ENCODE measurements at regions not wholly inside any gene's neighbourhood (a gene's known extent, or its start where the extent isn't known, plus 50 kb on each side); places are given as distances from the start of the nearest gene placed in this dataset.

DNA sequence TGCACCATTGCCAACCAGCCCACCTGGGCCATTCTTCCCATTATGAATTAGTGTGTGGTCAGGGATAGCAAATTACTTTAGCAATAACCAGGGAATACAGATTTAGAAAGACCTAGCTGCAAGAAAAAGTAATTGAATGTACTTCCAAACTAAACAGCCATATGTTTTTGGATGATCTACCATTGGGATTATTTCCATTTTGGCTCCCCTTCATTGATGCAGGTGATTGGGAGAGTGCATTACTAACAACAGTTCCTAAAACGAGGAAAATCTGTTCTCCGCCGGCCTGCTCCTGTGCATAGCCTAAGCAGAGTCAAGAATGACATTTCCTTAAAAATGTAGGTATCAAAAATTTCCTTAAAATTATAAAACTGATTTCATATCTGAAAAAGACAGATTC lies 58.5 kb downstream of the MAIP1 start:
- no peak for DNase-seq

DNA sequence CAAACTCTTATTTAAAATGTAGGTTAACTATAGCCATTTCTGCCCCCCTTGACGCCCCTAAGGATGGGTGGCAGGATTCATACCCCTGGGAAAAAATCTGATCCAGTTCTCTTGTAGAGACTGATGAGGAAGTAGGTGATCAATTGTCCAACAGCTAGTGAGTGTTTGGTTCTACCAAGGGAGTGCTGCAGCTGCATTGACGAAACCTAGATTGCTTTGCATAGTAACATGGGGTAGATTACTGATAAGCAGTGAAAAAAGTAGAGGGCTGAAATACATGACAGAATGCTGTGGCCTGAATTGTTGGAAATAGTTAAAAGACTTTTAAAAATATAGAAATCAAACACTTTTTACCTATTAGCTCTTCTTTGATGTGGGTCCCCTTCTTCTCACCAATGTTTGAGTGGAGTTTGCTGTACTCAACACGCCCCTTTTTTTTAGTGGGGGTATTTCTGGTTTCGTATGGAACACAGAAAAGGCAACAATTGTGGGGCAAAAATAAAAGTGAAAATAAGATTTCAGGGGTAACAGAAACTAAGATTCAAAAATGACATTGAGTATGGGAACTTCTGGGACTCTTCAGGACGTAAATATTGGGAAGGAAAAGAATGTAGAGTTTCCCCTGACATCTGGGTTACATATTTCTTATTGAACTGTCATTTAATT lies 66.2 kb downstream of the MAIP1 start:
- no peak for DNase-seq

DNA sequence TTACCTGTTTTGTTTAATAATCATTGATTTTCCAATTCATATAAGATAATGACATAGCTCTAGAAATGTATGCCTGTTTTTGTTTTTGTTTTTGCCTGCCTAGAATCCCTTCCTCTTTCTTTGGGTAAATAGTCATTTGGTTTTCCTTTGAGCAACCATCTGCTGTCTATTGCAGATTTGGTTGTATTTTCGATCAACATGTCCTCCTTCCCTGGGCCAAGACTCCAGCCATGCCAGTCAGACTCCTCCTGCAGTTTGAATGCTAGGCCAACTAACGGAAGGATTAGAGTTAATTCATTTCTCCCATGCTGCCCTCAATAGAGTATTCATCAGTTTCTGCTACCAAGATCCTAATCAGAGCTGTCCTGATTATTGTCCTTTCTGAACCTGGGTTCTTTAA lies 67.1 kb downstream of the MAIP1 start:
- DNase-seq, result no peak

DNA sequence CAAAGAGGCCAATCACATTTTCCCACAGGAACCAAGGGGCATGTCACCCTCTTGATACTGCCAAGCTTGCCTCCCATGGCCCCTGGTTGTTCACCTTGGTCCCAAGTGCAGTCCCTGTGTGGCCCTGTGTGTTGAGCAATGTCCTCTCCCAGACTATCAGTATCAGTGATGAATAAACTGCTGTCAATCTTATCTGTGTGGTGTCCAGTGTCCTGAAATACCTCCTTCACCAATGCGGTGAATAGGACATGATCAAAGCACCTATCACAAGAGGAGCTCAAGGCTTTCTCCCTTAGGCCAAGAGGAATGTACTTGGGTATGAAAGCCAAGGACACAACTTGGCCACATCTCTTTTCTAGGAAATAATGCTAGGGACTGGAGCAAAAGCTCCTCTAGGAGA lies 68.2 kb downstream of the MAIP1 start:
- DNase-seq, result no peak

DNA sequence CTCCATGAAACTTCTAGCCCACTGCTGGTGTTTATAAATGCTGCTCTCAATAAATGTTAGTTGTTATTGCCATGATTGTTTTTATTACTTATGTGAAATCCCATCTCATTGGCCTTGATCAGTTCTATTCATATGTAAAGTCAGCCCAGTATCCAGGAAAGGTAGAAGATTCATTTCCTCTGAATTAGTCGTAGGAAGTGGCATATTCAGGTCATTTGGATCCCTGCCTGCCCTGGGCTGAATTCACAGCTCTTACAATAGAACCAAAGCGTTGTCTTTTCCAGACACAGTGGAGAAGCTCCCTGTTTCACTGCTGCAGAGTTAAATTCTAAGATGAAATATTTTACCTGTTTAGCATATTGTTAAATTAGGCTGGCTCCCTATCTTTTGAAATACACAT lies 70.3 kb downstream of the MAIP1 start:
- DNase-seq, result no peak

DNA sequence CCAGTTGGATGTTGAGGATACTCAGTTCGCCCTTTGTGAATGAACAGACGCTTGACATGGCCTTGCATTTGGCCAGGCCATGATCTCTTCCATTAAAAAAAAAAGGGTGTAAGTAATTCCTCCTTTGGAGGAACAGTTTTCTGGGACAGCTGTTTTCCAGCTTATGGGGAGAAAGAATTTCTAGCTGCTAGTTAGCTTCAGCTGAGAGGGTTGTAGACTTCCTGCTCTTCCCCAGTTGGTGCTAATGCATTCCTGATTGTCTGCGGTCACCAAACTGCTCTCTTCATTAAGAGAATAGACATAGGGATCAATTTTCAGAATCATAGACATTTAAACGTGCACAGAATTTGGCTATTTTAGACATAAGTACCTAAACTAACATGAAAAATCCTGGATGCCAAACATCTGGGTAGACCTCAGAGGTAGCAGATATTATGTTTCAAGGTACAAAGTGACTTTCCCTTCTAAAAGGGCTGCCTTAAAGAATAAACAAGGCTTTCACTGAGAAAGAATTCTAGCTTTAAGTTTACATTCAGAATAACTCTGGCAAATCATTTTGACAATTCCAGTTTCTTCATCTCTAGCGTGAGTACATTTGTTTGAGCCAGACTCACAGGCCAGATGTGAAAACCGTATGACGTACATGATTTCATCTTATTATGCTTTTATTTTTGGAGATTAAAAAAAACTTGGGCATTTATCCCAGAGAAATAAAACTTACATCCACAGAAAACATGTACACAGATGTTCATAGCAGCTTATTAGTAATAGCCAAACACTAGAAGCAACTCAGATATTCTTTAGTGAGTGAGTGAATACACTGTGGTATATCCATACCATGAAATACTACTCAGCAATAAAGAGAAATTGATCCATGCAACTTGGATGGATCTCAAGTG lies 71.2 kb downstream of the MAIP1 start:
- DNase-seq, result peak; percentile 54

DNA sequence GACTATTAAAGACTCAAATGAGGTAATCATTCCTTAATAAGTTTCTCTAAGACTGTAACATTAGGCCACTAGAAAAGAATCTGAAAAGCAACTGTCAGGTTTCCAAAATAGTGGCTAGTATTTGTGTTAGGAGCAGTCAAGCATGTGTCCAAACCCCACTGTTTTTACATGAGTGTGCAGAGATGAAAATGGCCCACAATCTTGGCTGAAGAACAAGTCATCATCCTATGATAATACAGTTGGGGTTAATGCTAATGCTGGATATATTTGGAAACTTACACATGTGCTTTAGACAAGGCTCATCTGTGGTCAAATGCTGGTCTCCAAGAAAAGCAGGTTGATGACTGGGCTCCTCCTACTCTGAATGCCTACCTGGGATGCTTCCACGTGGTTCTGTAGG lies 73.6 kb downstream of the MAIP1 start:
- no peak for DNase-seq

DNA sequence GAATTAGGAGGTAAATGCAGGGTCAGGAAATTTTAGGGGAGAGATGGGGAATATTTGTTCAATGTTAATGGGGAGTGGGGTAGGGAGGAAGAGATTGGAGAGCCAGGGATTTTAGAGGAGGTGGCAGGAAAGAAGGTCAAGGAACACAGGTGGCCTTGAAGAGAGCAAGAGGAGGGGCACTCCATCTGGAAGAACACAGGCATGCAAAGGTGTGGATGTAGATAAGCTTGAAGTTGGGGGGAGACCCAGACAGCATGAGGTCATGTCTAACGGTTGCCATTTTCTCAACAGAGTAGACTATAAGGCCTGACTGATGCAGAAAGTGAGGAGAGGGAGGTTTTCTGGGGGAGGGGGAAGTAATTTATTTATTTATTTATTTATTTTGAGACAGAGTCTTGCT lies 77.5 kb downstream of the MAIP1 start:
- DNase-seq, result no peak

DNA sequence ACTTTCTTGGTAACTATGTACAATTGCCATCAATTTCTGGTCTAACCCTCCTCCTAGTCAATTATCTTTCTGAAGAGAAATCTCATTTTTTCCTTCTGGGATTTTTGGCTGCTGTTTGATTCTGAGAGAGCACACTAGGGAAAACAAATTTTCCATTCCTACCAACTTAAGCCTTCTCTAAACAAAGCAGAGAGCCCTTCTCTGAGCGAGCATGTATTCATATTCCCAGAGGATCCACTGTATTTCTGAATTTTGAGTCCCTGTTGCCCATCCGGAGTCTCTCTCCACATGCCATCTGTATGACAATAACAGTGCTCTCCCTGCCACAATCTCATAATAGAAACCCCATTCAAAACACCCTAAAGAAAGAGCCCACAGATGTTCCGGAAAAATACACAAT lies 78.5 kb downstream of the MAIP1 start:
- peak; percentile 69 for DNase-seq

DNA sequence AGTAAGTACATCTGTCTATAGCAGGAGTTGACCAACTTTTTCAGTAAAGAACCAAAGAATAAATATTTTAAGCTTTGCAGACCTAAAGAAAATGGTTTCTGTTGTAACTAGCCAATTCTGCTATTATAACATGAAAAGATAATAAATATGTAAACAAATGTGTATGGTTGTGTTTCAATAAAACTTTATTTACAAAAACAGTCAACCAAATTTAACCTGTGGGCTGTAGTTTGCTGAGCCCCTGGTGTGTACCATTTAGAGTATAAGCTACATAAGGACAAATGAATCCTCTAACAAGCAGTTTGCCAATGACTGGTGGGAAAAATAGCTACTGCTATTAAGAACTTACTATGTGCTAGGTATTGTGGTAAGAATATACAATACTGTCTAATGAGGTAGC lies 79.4 kb downstream of the MAIP1 start:
- DNase-seq, result no peak

DNA sequence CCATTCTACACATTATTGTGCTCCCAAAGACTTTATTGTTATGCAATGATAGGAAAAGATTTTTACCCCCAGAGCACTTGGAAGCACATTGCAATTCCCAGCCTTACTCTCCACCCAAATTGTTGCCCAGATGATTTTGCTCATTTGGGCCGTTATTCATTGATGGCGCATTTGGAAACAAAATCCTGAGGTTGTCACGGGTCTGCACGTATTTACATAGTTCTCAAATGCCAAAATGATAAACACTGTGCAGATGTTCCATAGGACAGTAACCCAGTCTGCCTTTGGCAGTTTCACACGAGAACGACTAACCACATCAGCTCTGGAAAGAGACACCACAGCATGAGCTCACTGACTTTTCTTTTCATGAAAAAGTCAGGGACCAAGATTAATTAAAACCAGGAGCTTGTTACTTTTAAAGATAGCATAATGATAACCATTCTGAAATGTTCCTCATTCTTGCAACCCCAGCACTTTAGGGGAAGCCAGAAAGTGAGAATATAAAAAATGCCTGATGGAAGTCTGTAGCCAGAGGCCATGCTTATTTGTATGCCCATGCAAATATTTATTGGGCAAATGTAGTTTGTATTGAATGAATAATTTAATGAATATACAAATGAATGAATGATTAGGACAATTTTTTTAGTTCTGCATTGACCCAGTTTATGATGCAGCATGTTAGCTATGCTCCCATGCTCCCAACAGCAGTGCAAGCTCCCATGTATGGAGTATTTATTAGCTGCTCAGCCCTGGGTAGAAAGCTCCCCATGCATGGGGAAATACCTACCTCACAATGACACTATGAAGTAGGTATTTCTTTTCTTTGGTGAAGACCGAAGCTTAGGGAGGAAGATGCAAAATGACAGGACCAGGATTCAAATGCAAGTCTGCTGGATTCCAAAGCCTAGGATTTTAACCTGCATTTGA lies 84.6 kb downstream of the MAIP1 start:
- DNase-seq, result peak; percentile 63

DNA sequence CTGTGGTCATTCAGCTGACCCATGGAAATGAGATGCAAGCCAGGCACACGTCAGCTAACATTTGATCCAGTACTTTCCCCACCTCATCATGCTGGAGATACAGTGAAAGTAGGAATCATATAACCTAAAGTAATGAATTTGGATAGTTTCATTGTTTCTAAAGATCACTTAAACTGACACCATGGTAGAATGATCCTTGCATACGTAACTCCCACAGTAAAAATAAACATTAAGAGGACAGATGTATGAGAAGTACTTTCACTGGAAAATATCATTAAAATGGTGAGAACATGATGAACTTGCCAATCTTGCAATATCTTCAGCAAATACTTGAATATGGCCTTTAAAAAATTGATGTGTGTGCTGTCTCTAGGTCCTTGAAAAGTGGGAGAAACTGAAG lies 85.4 kb downstream of the MAIP1 start:
- DNase-seq, result no peak

DNA sequence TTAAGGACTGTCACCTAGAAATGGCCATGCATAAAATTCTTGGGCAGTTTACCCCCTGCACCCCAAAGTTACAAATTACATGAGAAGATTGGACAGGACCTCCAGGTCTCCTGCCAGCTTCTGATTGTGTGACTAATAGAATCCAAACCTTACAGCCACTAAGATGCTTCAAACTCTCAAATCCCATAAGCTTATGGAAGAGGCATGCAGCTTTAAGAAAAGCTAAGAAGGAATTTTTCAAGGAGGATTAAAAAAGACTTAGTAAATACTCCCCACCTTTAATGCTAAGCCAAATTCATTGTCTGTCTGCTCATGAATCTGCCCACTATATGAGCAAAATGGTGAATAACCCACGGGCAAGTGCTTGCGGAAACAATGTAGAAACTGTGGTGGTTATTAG lies 86.3 kb downstream of the MAIP1 start:
- DNase-seq, result no peak

DNA sequence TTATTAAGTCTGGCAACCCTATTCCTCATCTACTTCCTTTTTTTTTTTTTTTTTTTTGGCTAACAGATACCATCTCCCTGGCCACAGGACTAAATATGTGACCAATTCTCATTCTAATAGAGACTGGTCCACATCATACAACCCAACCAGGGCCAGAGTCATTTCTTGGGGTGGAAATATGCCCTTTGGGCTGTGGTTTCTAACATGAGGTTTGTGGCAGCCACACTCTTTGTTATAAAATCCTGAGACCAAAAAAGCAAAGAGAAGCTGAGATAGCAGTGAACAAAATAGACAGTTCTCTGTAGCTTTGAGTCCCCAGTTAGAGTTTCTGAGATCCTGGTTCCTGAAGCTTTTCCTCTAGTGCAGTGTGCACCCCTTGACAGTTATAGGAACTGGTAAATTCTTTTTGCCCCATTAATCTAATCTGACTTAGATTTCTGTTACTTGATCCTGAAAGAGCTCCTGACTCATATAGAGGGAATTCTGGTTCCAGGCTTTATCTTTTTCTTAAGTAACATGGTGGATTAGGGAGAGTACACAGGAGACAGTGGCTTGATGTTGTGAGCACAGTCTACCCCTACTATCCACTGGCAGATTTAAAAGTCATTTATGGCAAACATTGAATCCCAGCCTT lies 86.8 kb downstream of the MAIP1 start:
- DNase-seq, result peak; percentile 64

DNA sequence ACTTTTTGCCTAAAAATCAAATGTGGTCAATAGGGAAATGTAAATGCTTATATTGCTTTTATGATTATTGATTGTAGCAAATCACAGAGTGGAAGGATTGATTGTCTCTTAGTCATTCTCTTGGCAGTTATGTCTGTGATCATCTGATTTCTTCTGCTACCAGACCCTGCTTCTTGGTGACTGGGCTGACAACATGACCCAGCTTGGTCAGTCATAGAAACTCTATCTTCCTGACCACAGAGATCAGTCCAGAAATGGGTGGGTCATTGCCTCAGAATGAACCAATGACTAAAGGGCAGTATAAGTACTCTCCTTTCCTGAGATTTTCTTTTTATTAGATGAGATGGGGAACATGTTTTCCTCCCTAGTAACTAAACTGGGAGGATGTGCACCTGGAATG lies 87.6 kb downstream of the MAIP1 start:
- no peak for DNase-seq

DNA sequence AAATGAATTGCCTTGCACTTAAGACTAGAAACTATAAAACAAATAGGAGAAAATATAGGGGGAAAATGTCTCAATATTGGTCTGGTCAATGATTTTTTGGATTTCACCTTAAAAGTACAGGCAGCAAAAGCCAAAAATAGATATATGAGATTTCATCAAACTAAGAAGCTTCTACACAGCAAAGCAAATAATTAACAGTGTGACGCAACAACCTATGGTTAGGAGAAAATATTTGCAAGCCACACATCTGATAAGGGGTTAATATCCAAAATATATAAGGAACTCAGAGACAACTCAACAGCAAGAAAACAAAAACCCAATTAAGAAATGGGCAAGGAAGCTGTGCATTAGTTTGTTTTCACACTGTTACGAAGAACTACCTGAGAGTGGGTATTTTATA lies 89.1 kb downstream of the MAIP1 start:
- DNase-seq, result no peak

DNA sequence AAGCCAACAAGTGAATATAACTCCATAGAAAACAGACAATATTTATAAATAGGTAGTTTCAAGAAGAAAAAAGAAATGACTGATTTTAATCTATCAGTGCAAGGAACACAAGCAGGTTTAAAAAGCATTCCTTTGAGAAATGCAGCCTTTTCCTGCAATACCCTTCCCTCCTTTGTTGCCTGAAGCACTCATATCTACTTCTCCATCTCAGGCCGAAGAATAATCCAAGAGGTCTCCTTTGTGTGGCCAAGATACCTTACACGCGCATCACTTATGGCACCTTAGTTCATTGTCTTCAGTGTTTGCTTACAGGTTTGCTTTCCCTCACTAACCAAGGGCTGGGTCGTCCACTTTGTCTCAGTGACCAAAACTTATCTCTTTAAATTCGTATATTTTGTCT lies 93.0 kb downstream of the MAIP1 start:
- no peak for DNase-seq

DNA sequence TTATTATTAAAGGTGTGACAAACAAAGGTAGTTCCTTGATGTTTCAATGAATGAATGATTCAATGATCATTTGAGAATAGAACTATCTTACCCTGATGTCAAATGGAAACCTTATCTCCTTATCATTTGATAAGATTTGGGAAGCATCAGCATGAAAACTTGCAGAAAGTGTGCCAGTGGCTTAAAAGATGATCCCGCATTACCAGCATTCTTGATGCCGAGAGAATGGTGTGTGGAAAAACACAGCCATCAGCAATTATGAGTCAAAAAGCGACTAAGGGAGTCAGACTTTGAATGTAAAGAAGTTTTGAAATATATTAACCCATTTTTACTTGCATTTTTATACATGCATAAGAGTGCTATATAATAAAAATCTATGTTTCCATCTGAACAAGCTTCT lies 93.7 kb downstream of the MAIP1 start:
- no peak for DNase-seq

DNA sequence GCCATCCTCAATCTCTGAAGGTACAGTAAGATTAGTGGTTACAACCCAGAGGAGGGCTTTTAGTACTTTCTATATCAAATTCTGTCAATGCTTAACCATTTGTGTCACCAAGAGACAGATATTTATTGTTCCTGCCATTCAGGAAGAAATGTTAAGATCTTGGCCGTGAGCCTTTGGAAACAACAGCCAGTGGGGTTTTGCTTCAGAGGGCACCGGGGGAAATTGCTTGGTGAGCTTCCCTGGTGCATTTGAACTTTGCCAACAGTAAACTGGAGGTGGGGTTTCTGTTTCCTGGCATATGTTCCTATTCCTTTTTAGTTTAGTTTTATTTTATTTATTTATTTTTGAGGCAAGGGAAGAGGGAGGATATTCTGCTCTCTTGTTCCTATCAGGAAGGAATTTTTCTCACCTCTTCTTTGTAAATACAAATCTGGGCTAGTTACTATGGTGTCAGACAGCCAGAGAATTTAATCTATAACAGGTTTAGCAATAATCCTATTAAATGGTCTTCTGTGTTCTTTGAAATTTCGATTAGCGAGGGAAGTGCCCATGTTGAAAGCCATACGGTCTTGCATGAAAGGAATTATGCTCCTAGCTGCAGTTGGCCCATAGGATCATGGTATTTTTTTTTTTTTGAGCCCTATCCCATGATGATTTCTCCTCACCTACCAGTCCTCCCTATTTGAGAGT lies 95.7 kb downstream of the MAIP1 start:
- no peak for DNase-seq

DNA sequence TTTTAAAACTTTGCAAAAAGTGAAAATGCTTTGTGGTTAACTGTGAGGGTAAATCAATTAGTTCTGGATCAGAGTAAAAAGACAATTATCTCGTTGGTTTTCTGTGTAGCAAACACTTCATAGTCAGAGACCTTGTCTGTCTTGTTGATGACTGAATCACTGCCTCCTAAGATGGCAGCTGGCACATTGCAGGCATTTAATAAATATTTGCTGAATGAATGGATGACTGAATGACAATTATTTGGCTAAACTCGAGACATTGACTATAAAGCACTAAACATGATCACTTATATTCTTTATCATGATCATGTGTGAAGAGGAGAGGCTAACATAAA lies 96.2 kb downstream of the MAIP1 start:
- no peak for DNase-seq

DNA sequence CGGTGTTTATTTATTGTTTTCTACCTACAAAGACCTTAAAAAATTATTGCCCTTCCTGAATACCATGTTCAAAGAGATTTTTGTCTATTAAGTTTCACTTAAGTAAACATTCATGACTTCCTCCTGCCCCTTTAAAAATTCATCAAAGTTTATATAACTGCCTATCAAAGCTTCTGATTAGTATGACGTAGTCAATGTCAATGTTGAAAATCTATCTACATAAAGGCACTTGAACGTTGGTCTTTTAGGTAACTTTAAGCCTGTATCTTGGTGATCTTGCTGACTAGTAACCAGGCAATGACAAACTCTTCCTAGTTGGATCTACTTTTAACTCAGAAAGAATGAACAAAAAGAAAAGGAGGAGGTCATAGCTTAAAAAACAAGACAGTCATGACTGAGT lies 97.2 kb downstream of the MAIP1 start:
- DNase-seq, result no peak
